Hindlimb muscle (tissue), 1 donor: ENCODE measurements at regions not wholly inside any gene's neighbourhood (a gene's known extent, or its start where the extent isn't known, plus 50 kb on each side); places are given as distances from the start of the nearest gene placed in this dataset.
"Not testable (repeated sequence)": the region's sequence is repeated elsewhere in the genome, so short reads cannot be mapped to it uniquely, and the experiment has no call there.

ENCODE experiments used
- DNase-seq: peaks from one replicate; pipeline ENCODE4 v3.0.0-alpha.2; 2013

GRCh38 chr14:105847400-105847799 lies 321.0 kb downstream of the TMEM121 start:
- no peak for DNase-seq

- DNase-seq = no peak
These were observed 322.2 kb downstream of the TMEM121 start for GRCh38 chr14:105848570-105848969.

GRCh38 chr14:105849933-105850626 lies 323.7 kb downstream of the TMEM121 start:
- DNase-seq = no peak

GRCh38 chr14:105850853-105851581 lies 324.6 kb downstream of the TMEM121 start:
- no peak for DNase-seq

GRCh38 chr14:105851716-105852377 lies 325.5 kb downstream of the TMEM121 start:
- no peak for DNase-seq

GRCh38 chr14:105852378-105853088 lies 326.1 kb downstream of the TMEM121 start:
- no peak for DNase-seq

GRCh38 chr14:105853089-105853906 lies 326.9 kb downstream of the TMEM121 start:
- DNase-seq = no peak

GRCh38 chr14:105853907-105854599 lies 327.7 kb downstream of the TMEM121 start:
- no peak for DNase-seq

- DNase-seq = no peak
These were observed 328.3 kb downstream of the TMEM121 start for GRCh38 chr14:105854600-105855245.

- DNase-seq = no peak
These were observed 329.0 kb downstream of the TMEM121 start for GRCh38 chr14:105855246-105855892.

GRCh38 chr14:105855893-105856675 lies 329.7 kb downstream of the TMEM121 start:
- DNase-seq = no peak

GRCh38 chr14:105856676-105857219 lies 330.4 kb downstream of the TMEM121 start:
- DNase-seq = no peak

- no peak for DNase-seq
These were observed 330.9 kb downstream of the TMEM121 start for GRCh38 chr14:105857220-105857825.

GRCh38 chr14:105857826-105858675 lies 331.7 kb downstream of the TMEM121 start:
- DNase-seq = no peak

- no peak for DNase-seq
These were observed 332.3 kb downstream of the TMEM121 start for GRCh38 chr14:105858676-105859025.

- DNase-seq = not testable (repeated sequence)
These were observed 332.8 kb downstream of the TMEM121 start for GRCh38 chr14:105859073-105859716.
